ENCODE measurements at regions not wholly inside any gene's neighbourhood (a gene's known extent, or its start where the extent isn't known, plus 50 kb on each side); places are given as distances from the start of the nearest gene placed in this dataset.

GRCh38 chr14:83830316-83830715, 1699.6 kb upstream of the FLRT2 start:
- TF ChIP-seq CTCF (IDR thresholded peaks at IDR 0.05; ENCODE audit: low read depth, low read length) (no peak), POLR2A (IDR thresholded peaks at IDR 0.05; ENCODE audit: extremely low read depth, insufficient read length) (no peak), MAX (IDR thresholded peaks at IDR 0.05; ENCODE audit: low read depth, low read length) (no peak)

All from NB4 (cell line).